Nephron progenitor cell (in vitro differentiated cells): ENCODE measurements at regions not wholly inside any gene's neighbourhood (a gene's known extent, or its start where the extent isn't known, plus 50 kb on each side); places are given as distances from the start of the nearest gene placed in this dataset.
"Not testable (repeated sequence)": the region's sequence is repeated elsewhere in the genome, so short reads cannot be mapped to it uniquely, and the experiment has no call there.

ENCODE experiments used
- DNase-seq: peaks from one replicate; pipeline ENCODE4 v3.0.0; 2021
- H3K27ac Mint-ChIP-seq: 2 replicates; pipeline ENCODE4 v1.8.0; 2021; ENCODE audit warnings: mild to moderate bottlenecking, moderate library complexity, mixed read lengths
- H3K27me3 Mint-ChIP-seq: 2 replicates; pipeline ENCODE4 v1.8.0; 2021; ENCODE audit warnings: mild to moderate bottlenecking, low read depth, mixed read lengths; ENCODE audit not compliant: poor library complexity
- H3K36me3 Mint-ChIP-seq: 2 replicates; pipeline ENCODE4 v1.8.0; 2021; ENCODE audit warnings: low read depth, mixed read lengths
- H3K4me1 Mint-ChIP-seq: 2 replicates; pipeline ENCODE4 v1.8.0; 2021; ENCODE audit warnings: mixed read lengths
- H3K4me3 Mint-ChIP-seq: 2 replicates; pipeline ENCODE4 v1.8.0; 2021; ENCODE audit warnings: mild to moderate bottlenecking, moderate library complexity, mixed read lengths
- H3K9me3 Mint-ChIP-seq: 2 replicates; pipeline ENCODE4 v1.8.0; 2021; ENCODE audit warnings: mild to moderate bottlenecking, moderate library complexity, mixed read lengths
- CTCF ChIP-seq: fragments of 200-600 bp; sonication (generic); IDR thresholded peaks from 2 replicates; pipeline ENCODE4 v1.5.0; 2021; ENCODE audit warnings: antibody characterized with exemption

GRCh38 chrX:125544031-125544660, 224.5 kb downstream of the TEX13C start:
- Mint-ChIP-seq H3K36me3 (peaks cover 52% of the 10 kb centered on the region), H3K4me3 (no peak overlapping the region), H3K27ac (peak overlapping the region; percentile 93), H3K9me3 (peaks cover 65% of the 10 kb centered on the region), H3K27me3 (peaks cover 3% of the 10 kb centered on the region), H3K4me1 (peaks cover 7% of the 10 kb centered on the region)
- no peak for DNase-seq
- TF ChIP-seq CTCF = no peak

- H3K36me3 Mint-ChIP-seq = peaks cover 51% of the 10 kb centered on the region
- H3K27me3 Mint-ChIP-seq = peaks cover 3% of the 10 kb centered on the region
- DNase-seq = no peak
- TF ChIP-seq CTCF = no peak
- no peak overlapping the region for H3K27ac Mint-ChIP-seq
- H3K4me1 Mint-ChIP-seq = peaks cover 7% of the 10 kb centered on the region
- no peak overlapping the region for H3K4me3 Mint-ChIP-seq
- peaks cover 60% of the 10 kb centered on the region for H3K9me3 Mint-ChIP-seq
These were observed 225.2 kb downstream of the TEX13C start for GRCh38 chrX:125544856-125545255.

- no peak overlapping the region for H3K27ac Mint-ChIP-seq
- peaks cover 11% of the 10 kb centered on the region for H3K36me3 Mint-ChIP-seq
- no peak overlapping the region for H3K4me3 Mint-ChIP-seq
- TF ChIP-seq CTCF = no peak
- H3K4me1 Mint-ChIP-seq = no peaks in the 10 kb centered on the region
- peaks cover 11% of the 10 kb centered on the region for H3K9me3 Mint-ChIP-seq
- no peaks in the 10 kb centered on the region for H3K27me3 Mint-ChIP-seq
- no peak for DNase-seq
These were observed 257.8 kb downstream of the TEX13C start for GRCh38 chrX:125577479-125577878.

- TF ChIP-seq CTCF = no peak
- H3K27ac Mint-ChIP-seq = no peak overlapping the region
- peaks cover 12% of the 10 kb centered on the region for H3K36me3 Mint-ChIP-seq
- peaks cover 7% of the 10 kb centered on the region for H3K9me3 Mint-ChIP-seq
- H3K27me3 Mint-ChIP-seq = no peaks in the 10 kb centered on the region
- no peaks in the 10 kb centered on the region for H3K4me1 Mint-ChIP-seq
- no peak for DNase-seq
- no peak overlapping the region for H3K4me3 Mint-ChIP-seq
These were observed 284.8 kb downstream of the TEX13C start for GRCh38 chrX:125604448-125604847.

GRCh38 chrX:125605145-125605544, 285.5 kb downstream of the TEX13C start:
- Mint-ChIP-seq H3K4me1 (no peaks in the 10 kb centered on the region), H3K4me3 (no peak overlapping the region)

GRCh38 chrX:125614591-125615343, 295.1 kb downstream of the TEX13C start:
- not testable (repeated sequence) for DNase-seq, H3K27me3 Mint-ChIP-seq, H3K4me1 Mint-ChIP-seq, H3K27ac Mint-ChIP-seq, H3K4me3 Mint-ChIP-seq
- Mint-ChIP-seq H3K9me3 (peaks cover 18% of the 10 kb centered on the region), H3K36me3 (peaks cover 17% of the 10 kb centered on the region)

More at GRCh38 chrX:125605145-125605544, 285.5 kb downstream of the TEX13C start:
- no peak for TF ChIP-seq CTCF
- H3K9me3 Mint-ChIP-seq = peaks cover 9% of the 10 kb centered on the region
- H3K27me3 Mint-ChIP-seq = no peaks in the 10 kb centered on the region
- peaks cover 12% of the 10 kb centered on the region for H3K36me3 Mint-ChIP-seq
- no peak for DNase-seq
- no peak overlapping the region for H3K27ac Mint-ChIP-seq
